ENCODE measurements at regions not wholly inside any gene's neighbourhood (a gene's known extent, or its start where the extent isn't known, plus 50 kb on each side); places are given as distances from the start of the nearest gene placed in this dataset.

GRCh38 chr11:15412054-15412453 lies 297.3 kb downstream of the INSC start:
- Histone ChIP-seq H2BK12ac (ENCODE audit: insufficient read length, low read depth, low read length) (no peak overlapping the region), H4K20me1 (ENCODE audit: control insufficient read depth, insufficient read depth, insufficient read length) (no peaks in the 10 kb centered on the region), H3K18ac (ENCODE audit: insufficient read length, low read depth, low read length) (no peak overlapping the region), H2BK120ac (ENCODE audit: low read depth, low read length, poor library complexity, severe bottlenecking) (no peak overlapping the region), H4K8ac (replicated peaks; ENCODE audit: insufficient read length, low read depth, low read length) (no peak overlapping the region), H3K14ac (ENCODE audit: insufficient read depth, low read length) (no peak overlapping the region), H4K91ac (ENCODE audit: insufficient read length, low read depth, low read length) (no peak overlapping the region), H3T11ph (ENCODE audit: low read length) (no peak overlapping the region), H3K9me3 (ENCODE audit: control insufficient read depth, low read depth, low read length) (no peaks in the 10 kb centered on the region), H3K4me1 (ENCODE audit: insufficient read depth, low read length) (no peaks in the 10 kb centered on the region), H2AFZ (ENCODE audit: low read length) (no peak overlapping the region), H2AK5ac (ENCODE audit: insufficient read length, low read length) (no peak overlapping the region), H3K79me1 (ENCODE audit: insufficient read depth, low read depth, low read length, poor library complexity, severe bottlenecking) (no peaks in the 10 kb centered on the region), H2BK20ac (ENCODE audit: low read depth, low read length, poor library complexity, severe bottlenecking) (no peak overlapping the region), H3K4ac (ENCODE audit: low read depth, low read length) (no peak overlapping the region), H3K27ac (ENCODE audit: insufficient read length, low read depth, low read length) (no peak overlapping the region), H3K79me2 (ENCODE audit: insufficient read depth, low read length) (no peaks in the 10 kb centered on the region), H3K56ac (ENCODE audit: insufficient read length, low read depth, low read length) (no peak overlapping the region), H3K23me2 (ENCODE audit: insufficient read length, low read depth, low read length, poor library complexity, severe bottlenecking) (no peaks in the 10 kb centered on the region), H2BK15ac (ENCODE audit: low read depth, low read length) (no peak overlapping the region), H4K5ac (ENCODE audit: insufficient read length, low read depth, low read length) (no peak overlapping the region), H2BK5ac (ENCODE audit: insufficient read length, low read length) (no peak overlapping the region), H3K4me2 (ENCODE audit: insufficient read depth, insufficient read length, low read length) (no peak overlapping the region), H3K23ac (ENCODE audit: insufficient read length, low read depth, low read length) (no peak overlapping the region), H3K27me3 (ENCODE audit: insufficient read depth, low read length) (no peaks in the 10 kb centered on the region), H3K9ac (ENCODE audit: extremely low read depth, insufficient read length, low read length) (no peak overlapping the region)
- H3K4me1 Mint-ChIP-seq, result peaks cover 5 to 6% of the 10 kb centered on the region in 2 experiments
- no peaks in the 10 kb centered on the region for H3K27me3 Mint-ChIP-seq (ENCODE audit: low read depth)
- no peaks in the 10 kb centered on the region for H3K9me3 Mint-ChIP-seq
- no peak for DNase-seq
- H3K27ac Mint-ChIP-seq, result no peak overlapping the region
- no peak for TF ChIP-seq CTCF (conservative IDR thresholded peaks at IDR 0.05)
- H3K36me3 Mint-ChIP-seq (ENCODE audit: insufficient read depth in 1 of 3, low read depth in 3 of 3), result no peaks in the 10 kb centered on the region
- no CpG with 5 or more reads among the region's 2 CpGs for WGBS (ENCODE audit: extremely low coverage, insufficient read length, low lambda C conversion rate)
- H3K4me3 Mint-ChIP-seq, result no peak overlapping the region

Measured in H9 (cell line).